BJ (cell line): ENCODE measurements at regions not wholly inside any gene's neighbourhood (a gene's known extent, or its start where the extent isn't known, plus 50 kb on each side); places are given as distances from the start of the nearest gene placed in this dataset.

Experiments used
- CTCF ChIA-PET: fragments of 350-600 bp; formaldehyde crosslinking; extraction: SDS; loops from one replicate; lab custom pipeline; 2021; ENCODE audit warnings: antibody characterized with exemption, inconsistent platforms; lab: Yijun Ruan, JAX
- POLR2A ChIA-PET: fragments of 300-600 bp; sonication (Branson Sonifier 250); formaldehyde crosslinking; extraction: SDS; loops from one replicate; lab custom pipeline; 2021; ENCODE audit warnings: antibody characterized with exemption; lab: Charles Lee
- DNase-seq: peaks from one replicate; pipeline ENCODE4 v3.0.0-alpha.2; 2011; ENCODE audit warnings: low read depth
- H3K27me3 ChIP-seq: 2 replicates; pipeline ENCODE4 v1.6.0; 2011; ENCODE audit warnings: low read length; ENCODE audit not compliant: control insufficient read depth, insufficient read depth
- H3K36me3 ChIP-seq: 2 replicates; pipeline ENCODE4 v1.5.1; 2011; ENCODE audit warnings: low read length; ENCODE audit not compliant: control insufficient read depth, insufficient read depth
- H3K4me3 ChIP-seq: 2 replicates; pipeline ENCODE4 v1.5.1; 2011; ENCODE audit warnings: low read depth, mild to moderate bottlenecking, control low read depth, low read length
- TF ChIP-seq, protein P1 (sequence below): IDR thresholded peaks from 2 replicates; pipeline ENCODE4 v1.5.1; 2011; ENCODE audit warnings: low read depth, mild to moderate bottlenecking, control low read depth, inconsistent platforms, low read length, moderate library complexity; ENCODE audit not compliant: insufficient read depth

DNA sequence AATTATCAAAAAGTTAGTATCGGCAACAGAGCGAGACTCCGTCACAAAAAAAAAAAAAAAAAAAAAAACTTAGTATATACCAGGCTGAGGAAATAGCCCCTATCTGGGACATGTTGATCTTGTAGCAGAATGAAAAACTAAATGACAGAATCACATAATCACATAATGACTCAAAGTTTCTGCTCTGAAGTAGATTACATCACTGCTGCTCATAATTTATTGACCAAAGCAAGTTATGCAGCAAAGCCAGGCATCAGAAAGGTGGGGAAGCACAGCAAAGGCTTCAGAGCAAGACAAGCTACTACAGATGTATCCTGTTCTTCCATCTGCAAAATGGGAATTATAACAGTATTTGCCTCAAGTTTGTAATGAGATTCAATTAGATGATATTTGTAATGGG lies 68.1 kb downstream of the BOD1L2 start:
- CTCF ChIA-PET: interaction anchor here (0.8 to 0.9 kb wide), 2 partner anchors 9 to 12 kb away, joined by 3 read pairs; no protein-coding TSS in a partner anchor
- POLR2A ChIA-PET: no interaction called here
- H3K4me3 ChIP-seq: no peak overlapping the region
- TF ChIP-seq, protein P1, sequence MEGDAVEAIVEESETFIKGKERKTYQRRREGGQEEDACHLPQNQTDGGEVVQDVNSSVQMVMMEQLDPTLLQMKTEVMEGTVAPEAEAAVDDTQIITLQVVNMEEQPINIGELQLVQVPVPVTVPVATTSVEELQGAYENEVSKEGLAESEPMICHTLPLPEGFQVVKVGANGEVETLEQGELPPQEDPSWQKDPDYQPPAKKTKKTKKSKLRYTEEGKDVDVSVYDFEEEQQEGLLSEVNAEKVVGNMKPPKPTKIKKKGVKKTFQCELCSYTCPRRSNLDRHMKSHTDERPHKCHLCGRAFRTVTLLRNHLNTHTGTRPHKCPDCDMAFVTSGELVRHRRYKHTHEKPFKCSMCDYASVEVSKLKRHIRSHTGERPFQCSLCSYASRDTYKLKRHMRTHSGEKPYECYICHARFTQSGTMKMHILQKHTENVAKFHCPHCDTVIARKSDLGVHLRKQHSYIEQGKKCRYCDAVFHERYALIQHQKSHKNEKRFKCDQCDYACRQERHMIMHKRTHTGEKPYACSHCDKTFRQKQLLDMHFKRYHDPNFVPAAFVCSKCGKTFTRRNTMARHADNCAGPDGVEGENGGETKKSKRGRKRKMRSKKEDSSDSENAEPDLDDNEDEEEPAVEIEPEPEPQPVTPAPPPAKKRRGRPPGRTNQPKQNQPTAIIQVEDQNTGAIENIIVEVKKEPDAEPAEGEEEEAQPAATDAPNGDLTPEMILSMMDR: no peak
- no peaks in the 10 kb centered on the region for H3K36me3 ChIP-seq
- no peaks in the 10 kb centered on the region for H3K27me3 ChIP-seq
- no peak for DNase-seq

- ChIA-PET CTCF (no interaction called here), POLR2A (no interaction called here)
- H3K27me3 ChIP-seq: no peaks in the 10 kb centered on the region
- DNase-seq: no peak
- no peak overlapping the region for H3K4me3 ChIP-seq
- H3K36me3 ChIP-seq: no peaks in the 10 kb centered on the region
- TF ChIP-seq, protein P1: no peak
Measured at GRCh38 chr18:57218281-57218680, 71.4 kb downstream of the BOD1L2 start.

DNA sequence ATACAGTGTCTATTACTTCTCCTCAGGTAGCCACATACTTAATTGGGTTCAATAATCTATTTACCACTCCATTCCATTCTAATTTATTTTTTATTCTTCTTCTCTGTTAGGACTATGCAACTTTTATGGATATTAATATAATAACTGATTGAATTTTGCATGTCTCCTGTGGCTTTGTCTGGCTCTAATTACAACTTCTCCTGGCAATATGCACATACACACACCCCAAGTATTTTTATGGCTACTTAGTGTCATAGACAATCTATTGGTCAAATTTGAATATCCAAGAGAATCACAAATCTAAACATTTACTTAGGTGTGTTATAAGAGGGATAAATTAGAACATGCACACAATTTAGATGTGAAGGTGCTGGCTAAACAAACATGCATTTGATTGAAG lies 73.1 kb downstream of the BOD1L2 start:
- TF ChIP-seq, protein P1: no peak
- ChIA-PET CTCF (no interaction called here), POLR2A (no interaction called here)
- Histone ChIP-seq H3K36me3 (no peaks in the 10 kb centered on the region), H3K4me3 (no peak overlapping the region), H3K27me3 (no peaks in the 10 kb centered on the region)
- no peak for DNase-seq

- POLR2A ChIA-PET: no interaction called here
- H3K36me3 ChIP-seq: no peaks in the 10 kb centered on the region
- no peak for DNase-seq
- no peak overlapping the region for H3K4me3 ChIP-seq
- CTCF ChIA-PET: no interaction called here
- TF ChIP-seq, protein P1: no peak
- H3K27me3 ChIP-seq: no peaks in the 10 kb centered on the region
Measured at GRCh38 chr18:57220480-57220879, 73.6 kb downstream of the BOD1L2 start.

GRCh38 chr18:57220930-57221483 lies 74.1 kb downstream of the BOD1L2 start:
- TF ChIP-seq, protein P1: no peak

More at GRCh38 chr18:57220930-57221483, 74.1 kb downstream of the BOD1L2 start:
- H3K4me3 ChIP-seq: no peak overlapping the region
- ChIA-PET POLR2A (no interaction called here), CTCF (no interaction called here)
- DNase-seq: no peak
- no peaks in the 10 kb centered on the region for H3K36me3 ChIP-seq
- H3K27me3 ChIP-seq: no peaks in the 10 kb centered on the region
